ENCODE measurements at regions not wholly inside any gene's neighbourhood (a gene's known extent, or its start where the extent isn't known, plus 50 kb on each side); places are given as distances from the start of the nearest gene placed in this dataset.
A peak's percentile ranks its signal among the peaks of the same experiment; 100 is the strongest.

DNA sequence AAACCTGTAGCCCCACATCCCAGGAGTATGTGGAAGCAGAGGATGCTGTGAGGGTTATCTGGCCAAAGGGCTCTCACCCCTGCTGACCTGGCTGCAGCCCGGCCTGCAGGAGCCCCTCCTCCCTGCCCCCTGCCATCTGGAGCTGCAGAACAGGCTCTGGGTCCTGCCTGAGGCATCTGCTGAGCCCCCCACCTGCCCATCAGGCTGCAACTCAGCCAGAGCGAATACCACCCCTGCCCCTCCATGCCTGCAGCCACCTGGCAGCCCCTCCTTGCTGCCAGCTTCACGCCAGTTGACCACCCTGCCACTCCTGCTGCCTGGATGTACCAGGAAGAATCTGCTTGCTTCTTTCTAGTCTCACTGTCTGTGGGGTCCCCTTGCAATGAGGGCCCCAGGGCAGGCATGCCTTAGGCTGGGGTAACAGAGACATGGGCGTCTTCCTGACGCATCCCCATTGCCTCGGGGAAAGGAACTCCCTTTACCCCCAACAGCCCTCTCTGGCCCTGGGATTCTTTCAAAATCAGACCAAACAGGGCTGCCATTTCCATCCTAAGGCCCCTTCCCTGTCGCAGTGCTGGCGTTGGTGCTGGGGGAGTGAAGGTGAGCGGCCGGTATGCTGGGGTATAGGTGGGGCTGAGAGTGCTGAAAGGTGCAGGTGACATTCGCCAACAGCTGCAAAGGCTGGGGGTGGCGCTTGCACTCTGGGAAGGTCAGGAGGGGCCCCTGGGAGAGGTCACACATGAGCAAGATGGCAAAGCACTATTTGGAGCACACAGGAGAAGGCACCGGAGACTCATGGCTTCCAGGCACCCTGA lies 1334.6 kb downstream of the TBC1D22A start:
- no peak for DNase-seq

- no peak for DNase-seq
Measured at GRCh38 chr22:48096411-48096810, 1334.0 kb downstream of the TBC1D22A start.

DNA sequence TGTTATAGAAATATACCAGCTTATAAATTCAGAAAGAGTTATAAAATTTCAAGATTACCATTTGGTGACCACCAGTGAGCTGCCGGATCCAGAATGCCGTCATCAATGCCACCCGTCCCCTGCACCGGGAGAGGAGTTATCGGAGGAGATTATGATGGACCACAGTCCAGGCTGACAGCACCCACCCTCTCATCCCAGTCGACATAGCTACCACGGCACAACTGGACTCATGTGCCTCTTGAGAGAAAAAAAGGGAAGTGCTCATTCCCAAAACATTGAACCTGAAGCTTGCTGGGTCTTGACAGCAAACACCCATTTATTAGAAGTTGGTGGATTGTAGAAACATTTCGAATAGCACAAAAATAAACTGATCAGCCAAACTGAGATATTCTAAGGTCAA lies 1331.5 kb downstream of the TBC1D22A start:
- no peak for DNase-seq

DNA sequence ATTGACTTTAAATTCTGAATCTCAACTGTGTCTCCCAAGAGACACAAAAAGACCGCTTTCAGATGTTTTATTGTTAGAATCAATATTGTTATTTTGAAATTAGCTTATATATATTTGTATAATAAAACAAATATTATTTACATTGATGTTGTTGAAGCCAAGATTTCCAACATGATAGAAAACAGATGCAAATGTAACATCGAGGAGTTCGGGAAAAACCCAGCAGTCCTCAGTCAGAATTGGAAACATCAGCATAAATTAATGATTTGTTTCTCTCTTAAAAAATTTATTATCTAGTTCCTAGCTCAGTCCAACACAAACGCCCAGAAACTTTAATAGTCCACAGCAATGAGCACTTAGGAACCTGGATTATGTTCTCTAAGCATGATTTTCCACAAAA lies 1330.4 kb downstream of the TBC1D22A start:
- DNase-seq = no peak

- no peak for DNase-seq
Measured at GRCh38 chr22:48091656-48092223, 1329.3 kb downstream of the TBC1D22A start.

DNA sequence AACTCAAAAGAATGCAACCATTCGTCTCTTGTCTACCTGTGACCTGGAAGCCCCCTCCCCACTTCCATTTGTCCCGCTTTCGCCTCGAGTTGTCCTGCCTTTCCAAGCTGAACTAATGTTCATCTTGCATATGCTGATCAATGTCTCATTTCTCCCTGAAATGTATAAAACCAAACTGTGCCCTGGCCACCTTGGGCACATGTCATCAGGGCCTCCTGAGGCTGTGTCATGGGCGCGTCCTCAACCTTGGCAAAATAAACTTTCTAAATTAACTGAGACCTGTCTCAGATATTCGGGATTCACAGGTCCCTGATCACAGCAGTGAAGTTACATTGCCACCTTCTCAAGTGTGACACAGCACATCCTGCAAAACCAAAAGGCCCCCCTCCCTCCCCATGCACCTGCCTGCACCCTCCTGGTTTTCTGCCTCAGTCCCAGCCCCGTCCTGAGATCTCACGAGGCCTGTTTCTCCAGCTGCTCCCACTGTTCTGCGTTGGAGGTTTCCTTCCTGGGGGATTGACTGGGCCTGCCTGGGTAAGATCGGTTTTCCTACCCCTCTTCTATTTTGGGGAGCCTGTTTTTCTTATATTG lies 1328.7 kb downstream of the TBC1D22A start:
- no peak for DNase-seq

DNA sequence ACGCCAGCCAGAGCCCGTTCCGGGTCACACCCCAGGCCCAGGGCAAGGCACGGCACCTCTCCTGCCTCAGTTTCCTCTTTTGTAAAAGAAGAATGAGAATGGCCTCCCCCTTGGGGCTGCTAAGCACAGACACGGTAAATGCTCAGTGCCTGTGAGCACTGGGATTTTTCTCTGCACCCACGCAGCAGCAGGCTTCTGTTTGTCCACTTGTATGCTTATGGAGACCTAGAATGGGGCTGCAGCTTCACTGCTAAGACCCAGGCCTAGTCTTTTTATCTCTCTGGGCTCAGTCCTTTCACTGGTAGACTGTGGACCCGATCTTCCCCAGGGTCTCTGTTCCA lies 1327.9 kb downstream of the TBC1D22A start:
- DNase-seq = no peak

- DNase-seq = peak; percentile 7
Measured at GRCh38 chr22:48089601-48090331, 1327.3 kb downstream of the TBC1D22A start.

DNA sequence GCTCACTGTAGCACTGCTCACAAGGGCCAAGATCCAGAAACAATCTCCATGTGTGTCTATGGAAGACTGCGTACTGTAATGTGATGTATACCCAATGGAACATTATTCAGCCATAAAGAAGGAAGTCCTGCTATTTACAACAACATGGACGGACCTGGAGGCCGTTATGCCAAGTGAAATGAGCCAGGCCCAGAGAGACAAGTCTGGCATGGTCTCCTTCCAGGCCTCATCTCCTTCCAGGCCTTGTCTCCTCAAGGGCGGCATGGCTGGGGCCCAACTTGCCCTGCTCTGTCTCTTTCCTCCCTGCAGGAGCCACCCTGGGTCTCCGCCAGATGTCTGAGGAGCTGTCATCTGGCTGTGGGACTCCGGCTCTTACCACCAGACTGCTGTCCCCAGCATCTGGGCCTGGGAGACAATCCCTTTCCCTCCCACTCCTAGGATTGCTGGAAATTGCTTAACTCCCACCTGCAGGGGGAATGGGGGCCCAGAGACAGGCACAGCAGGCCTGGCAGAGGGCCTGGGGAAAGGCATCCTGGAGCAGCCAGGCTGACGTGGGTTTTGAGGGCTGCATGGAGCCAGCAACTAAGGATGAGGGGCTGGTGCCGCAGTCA lies 1326.6 kb downstream of the TBC1D22A start:
- no peak for DNase-seq

GRCh38 chr22:48088251-48088650 lies 1325.8 kb downstream of the TBC1D22A start:
- no peak for DNase-seq

DNA sequence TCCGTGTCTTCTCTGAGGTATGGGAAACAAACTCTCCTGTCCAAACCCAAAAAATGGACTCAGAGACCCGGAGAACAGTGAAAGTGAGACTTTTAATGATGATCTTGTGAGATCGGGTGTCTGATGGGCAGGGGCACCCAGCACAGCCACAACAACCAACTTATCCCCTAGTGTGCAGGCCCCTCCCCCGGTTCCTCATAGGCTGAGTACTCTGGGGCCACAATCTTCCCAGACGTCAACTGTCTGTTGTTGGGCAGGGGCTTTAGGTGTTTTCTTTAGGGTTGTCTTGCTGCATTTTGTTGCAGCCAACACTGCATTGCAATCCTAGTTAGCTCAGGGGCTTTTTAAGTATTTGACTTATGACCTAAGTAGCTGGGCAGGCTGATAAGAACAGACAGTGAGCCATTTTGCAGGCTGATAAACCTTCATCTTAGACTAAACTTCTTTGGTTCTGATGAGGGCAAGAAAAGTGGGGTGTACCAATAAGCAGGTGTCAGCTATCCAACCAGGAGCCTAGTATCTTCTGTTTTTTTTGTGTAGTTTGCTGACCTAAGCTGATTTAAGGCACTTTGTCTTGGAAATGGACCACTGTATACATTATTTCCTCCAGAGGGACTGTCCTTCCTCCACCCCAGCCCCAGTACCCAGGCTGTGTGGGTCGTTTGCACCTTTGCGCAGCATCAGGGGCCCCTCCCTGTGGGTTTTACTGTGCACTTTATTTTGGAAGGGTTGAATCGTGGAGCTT lies 1323.6 kb downstream of the TBC1D22A start:
- DNase-seq = no peak

- no peak for DNase-seq
Measured at GRCh38 chr22:48084729-48085050, 1322.2 kb downstream of the TBC1D22A start.

GRCh38 chr22:48084041-48084728 lies 1321.7 kb downstream of the TBC1D22A start:
- no peak for DNase-seq

- no peak for DNase-seq
Measured at GRCh38 chr22:48083502-48083901, 1321.1 kb downstream of the TBC1D22A start.

DNA sequence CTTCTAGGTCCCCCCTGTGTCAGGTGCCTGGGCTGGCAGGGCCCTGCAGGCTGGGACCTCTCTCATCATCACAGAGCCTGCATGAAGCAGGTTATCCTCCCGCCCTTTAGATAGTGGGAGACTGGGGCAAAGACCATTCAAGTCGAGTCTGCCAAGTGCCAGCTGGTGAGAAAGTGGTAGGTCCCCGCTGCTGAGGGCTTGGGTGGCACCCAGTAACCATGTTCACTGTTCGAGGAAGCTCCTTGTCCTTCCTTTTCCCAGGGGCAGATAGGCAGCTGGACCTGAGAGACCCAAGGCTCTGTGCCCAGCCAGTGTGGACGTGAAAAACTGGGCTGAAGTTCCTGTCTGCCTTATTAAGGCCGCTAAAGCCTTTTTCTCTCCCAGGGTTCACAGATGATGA lies 1319.8 kb downstream of the TBC1D22A start:
- DNase-seq = no peak

DNA sequence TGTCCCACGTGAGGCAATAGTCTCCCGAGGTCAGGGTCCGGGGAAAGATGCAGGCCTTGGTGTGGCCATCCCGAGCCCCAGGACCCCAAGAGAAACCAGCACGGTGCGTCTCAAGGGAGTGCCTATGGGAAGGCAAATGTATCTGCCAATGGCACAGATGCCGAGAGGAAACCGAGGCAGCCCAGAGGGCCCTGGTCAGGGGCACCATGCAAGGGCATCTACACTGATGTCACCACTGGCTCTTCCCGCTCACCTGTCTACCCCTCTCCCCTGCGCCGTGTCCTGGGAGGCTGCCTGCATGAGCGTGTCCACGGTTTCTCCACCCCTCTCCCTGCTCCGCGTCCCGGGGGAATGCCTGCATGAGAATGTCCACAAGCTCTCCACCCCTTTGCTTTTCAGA lies 1318.8 kb downstream of the TBC1D22A start:
- no peak for DNase-seq

GRCh38 chr22:48080316-48081165 lies 1318.1 kb downstream of the TBC1D22A start:
- no peak for DNase-seq

DNA sequence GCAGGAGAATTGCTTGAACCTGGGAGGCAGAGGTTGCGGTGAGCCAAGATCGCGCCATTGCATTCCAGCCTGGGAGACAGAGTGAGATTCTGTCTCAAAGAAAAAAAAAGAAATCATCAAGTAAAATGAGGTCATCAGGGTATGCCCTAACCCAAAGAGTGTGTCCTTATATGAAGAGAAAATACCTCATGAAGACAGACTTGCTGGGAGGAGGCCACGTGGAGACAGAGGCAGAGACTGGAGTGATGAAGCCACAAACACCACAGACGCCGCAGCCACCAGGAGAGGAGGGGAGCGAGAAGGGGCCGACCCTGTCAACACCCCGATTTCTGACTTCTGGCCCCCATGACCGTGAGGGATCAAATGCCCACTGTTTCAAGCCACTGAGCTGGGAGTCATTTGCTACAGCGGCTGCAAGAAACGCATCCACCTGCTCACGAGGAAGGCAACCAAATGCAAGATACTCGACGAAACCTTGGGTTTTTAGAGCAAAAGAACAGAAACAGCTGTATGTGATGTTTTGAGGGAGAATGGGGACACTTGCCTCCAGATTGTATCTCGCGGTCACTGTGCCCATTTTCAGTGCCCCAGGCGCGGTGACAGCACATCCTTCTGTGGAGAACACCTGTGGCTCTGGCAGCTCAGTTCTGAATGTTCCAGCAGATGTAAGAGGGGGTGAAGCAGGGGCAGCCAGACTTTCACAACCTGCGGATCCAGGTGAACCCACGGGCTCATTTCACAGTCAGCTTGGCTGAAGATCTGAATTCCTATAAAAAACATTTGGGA lies 1317.2 kb downstream of the TBC1D22A start:
- no peak for DNase-seq

DNA sequence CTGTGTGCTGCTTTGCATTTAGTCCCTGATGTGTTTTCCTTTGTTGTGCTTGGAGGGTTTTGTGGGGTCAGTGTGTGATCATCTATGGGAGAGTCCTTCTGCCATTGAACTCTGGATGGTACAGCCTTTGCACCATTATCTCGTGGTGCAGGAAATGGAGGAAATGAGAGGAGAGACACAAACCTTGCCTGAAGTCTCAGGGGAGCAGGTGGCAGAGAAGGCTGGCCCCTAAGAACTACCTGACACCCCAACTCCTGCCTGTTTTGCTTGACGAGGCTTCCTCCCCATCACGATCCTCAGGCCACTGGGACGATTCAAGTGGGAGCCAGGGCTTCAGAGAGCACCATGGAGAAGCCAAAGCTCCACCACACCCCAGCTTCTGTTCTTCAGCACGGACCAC lies 1316.4 kb downstream of the TBC1D22A start:
- DNase-seq = no peak

DNA sequence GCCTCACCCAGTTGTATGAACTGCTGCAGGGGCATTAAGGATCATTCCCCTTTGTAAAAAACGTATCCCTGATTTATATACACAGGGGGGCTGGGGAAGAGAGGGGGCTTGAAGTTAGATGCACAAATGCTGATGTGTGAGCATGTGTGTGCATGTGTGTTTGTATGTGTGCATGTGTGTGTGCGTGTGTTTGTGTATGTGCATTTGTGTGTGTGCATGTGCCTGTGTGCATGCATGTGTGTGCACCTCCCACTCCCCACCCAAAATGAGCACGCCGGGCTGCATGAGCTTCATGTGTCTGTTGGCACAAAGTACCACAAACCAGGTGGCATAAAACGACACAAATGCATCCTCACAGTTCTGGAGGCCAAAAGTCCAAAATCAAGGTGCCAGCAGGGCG lies 1315.2 kb downstream of the TBC1D22A start:
- no peak for DNase-seq
